Heart left ventricle (tissue), 16 donors: ENCODE measurements at regions not wholly inside any gene's neighbourhood (a gene's known extent, or its start where the extent isn't known, plus 50 kb on each side); places are given as distances from the start of the nearest gene placed in this dataset.

ENCODE experiments used
- ATAC-seq, 4 donors: fragments of 200-7000 bp; cut with Tn5 transposase; one replicate each; pipeline ENCODE4 v1.9.1; 2020 to 2022; ENCODE audit warnings: moderate library complexity in 4 of 4, mild to moderate bottlenecking in 3 of 4, moderate number of reproducible peaks in 1 of 4
- DNase-seq, 5 donors: peaks; one replicate each; pipeline ENCODE4 v3.0.0-alpha.2; 2020
- H3K27ac ChIP-seq, 12 donors: fragments of 200-600 bp; sonication (generic) in 4 of 12; one replicate each; pipeline versions ENCODE4 v1.5.0 to v1.8.0; 2016 to 2022; ENCODE audit warnings: mild to moderate bottlenecking in 2 of 12
- H3K27me3 ChIP-seq, 9 donors: fragments of 200-600 bp; sonication (generic) in 2 of 9; one replicate each; pipeline versions ENCODE4 v1.5.1 to v1.8.0; 2016 to 2022; ENCODE audit warnings: mild to moderate bottlenecking in 3 of 9
- H3K36me3 ChIP-seq, 9 donors: fragments of 200-600 bp; sonication (generic) in 2 of 9; one replicate each; pipeline versions ENCODE4 v1.5.0 to v1.8.0; 2018 to 2022; ENCODE audit warnings: mild to moderate bottlenecking in 2 of 9
- H3K4me1 ChIP-seq, 12 donors: fragments of 200-600 bp; sonication (generic) in 4 of 12; one replicate each; pipeline versions ENCODE4 v1.5.0 to v1.8.0; 2016 to 2022; ENCODE audit warnings: mild to moderate bottlenecking in 3 of 12
- H3K4me3 ChIP-seq, 12 donors: fragments of 200-600 bp; sonication (generic) in 4 of 12; one replicate each; pipeline versions ENCODE4 v1.5.0 to v1.8.0; 2017 to 2022; ENCODE audit warnings: mild to moderate bottlenecking in 9 of 12, moderate library complexity in 4 of 12
- H3K9me3 ChIP-seq, 12 donors: fragments of 200-600 bp; sonication (generic) in 4 of 12; one replicate each; pipeline versions ENCODE4 v1.5.0 to v1.8.0; 2016 to 2022; ENCODE audit warnings: mild to moderate bottlenecking in 1 of 12
- POLR2A ChIP-seq, 2 donors: fragments of 450-650 bp; IDR thresholded peaks; one replicate each; pipeline ENCODE4 v1.6.1; 2017; ENCODE audit warnings: antibody characterized with exemption in 2 of 2, mild to moderate bottlenecking in 2 of 2, moderate library complexity in 2 of 2
- WGBS, 4 donors: extraction: QIAGEN DNeasy Blood & Tissue Kit in 2 of 4; methylation state at CpG; one replicate each; pipeline versions ENCODE4 v1.1.5 to v1.1.7; 2013 to 2018; 5-methylcytosine and 5-hydroxymethylcytosine counted together
- intact Hi-C, 10 donors: fragments of 100-400 bp; cut with DNase I; formaldehyde crosslinking; loops; one replicate each; pipeline versions ENCODE4 v1.11.1 to v1.14.2; 2022
- TF ChIP-seq, protein P1 (sequence below), 12 donors: fragments of 200-600 bp; sonication (generic) in 4 of 12; IDR thresholded peaks; one replicate each; pipeline versions ENCODE4 v1.5.0 to v1.8.0; 2018 to 2022; ENCODE audit warnings: antibody characterized with exemption in 12 of 12, mild to moderate bottlenecking in 5 of 12
- donor health status: ischemic (EF 13 %, LVEDD 7.1; RV severe dilation, severe dysfunction).
- donor health status: healthy with polysubstance abuse.
- donor health status: DM: no; HTN: yes; CAD: no.
- donor health status: DM: no; HTN: no; CAD: no.
- donor health status: ischemic (EF 25% LVEDD 6.9; RV normal size, moderate dysfunction).
- donor health status: ischemic (EF 25% LVEDD 5.7; RV mildly dilated, moderate dysfunction).
- donor health status: healthy.
- donor health status: DM: yes; HTN: yes; CAD: no.
- donor health status: ischemic (EF 35%, LVEDD 5.7; RV mildly dilated, moderate dysfunction).
- donor health status: nonischemic (EF 11% LVEDD 7.7; RV severe dilation, severe dysfunction).
- donor health status: DM: yes; HTN: yes; CAD: no.
- donor health status: PGD.
- donor health status: ischemic (EF 29% LVEDD 5.4; RV normal size, mild dysfunction).
- donor health status: nonischemic (EF 23%, LVEDD 6.1; RV moderate dilation, normal function).

DNA sequence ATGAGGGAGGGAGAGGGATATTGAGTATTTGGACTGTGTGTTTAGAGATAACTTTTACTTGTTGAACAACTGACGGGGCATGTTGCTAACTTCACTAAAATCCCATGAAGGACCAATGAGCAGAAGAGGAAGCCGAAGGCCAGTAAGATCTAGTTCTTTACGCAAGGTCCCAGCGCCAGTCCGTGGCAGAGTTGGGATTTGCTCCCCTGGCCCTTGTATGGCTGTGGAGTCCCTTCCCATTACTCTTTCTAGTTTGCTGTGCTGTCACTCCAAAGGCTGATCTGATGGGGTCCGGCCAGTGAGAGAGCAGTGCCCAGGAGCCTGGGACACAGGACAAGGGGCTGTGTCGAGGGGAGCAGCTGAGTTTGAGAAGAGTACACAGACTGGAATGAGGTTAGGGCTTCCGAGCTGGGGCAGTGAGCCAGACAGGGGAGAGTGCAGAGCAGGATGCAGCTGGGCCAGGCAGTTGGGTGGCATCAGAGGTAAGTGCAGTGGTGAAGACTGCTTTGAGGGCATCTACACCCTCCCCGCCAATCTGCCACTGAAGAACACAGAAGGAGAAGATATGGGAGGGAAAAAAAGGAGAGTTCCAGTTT lies 692.9 kb upstream of the HS6ST1 start:
- intact Hi-C loops, result no loop called here
- no peaks in the 10 kb centered on the region for H3K36me3 ChIP-seq
- H3K4me3 ChIP-seq, result no peak overlapping the region
- no peak overlapping the region for H3K27ac ChIP-seq
- H3K9me3 ChIP-seq, result no peaks in the 10 kb centered on the region
- WGBS, 4 donors, result 70 to 76% (median 76%) methylated on average over 9 of the region's 9 CpGs
- peaks cover 0 to 6% (median 0%) of the 10 kb centered on the region in 9 donors for H3K27me3 ChIP-seq
- no peak for TF ChIP-seq POLR2A (IDR thresholded peaks at IDR 0.05)
- TF ChIP-seq, protein P1, sequence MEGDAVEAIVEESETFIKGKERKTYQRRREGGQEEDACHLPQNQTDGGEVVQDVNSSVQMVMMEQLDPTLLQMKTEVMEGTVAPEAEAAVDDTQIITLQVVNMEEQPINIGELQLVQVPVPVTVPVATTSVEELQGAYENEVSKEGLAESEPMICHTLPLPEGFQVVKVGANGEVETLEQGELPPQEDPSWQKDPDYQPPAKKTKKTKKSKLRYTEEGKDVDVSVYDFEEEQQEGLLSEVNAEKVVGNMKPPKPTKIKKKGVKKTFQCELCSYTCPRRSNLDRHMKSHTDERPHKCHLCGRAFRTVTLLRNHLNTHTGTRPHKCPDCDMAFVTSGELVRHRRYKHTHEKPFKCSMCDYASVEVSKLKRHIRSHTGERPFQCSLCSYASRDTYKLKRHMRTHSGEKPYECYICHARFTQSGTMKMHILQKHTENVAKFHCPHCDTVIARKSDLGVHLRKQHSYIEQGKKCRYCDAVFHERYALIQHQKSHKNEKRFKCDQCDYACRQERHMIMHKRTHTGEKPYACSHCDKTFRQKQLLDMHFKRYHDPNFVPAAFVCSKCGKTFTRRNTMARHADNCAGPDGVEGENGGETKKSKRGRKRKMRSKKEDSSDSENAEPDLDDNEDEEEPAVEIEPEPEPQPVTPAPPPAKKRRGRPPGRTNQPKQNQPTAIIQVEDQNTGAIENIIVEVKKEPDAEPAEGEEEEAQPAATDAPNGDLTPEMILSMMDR (IDR thresholded peaks at IDR 0.05), result no peak
- ATAC-seq (no peak), DNase-seq (no peak)
- H3K4me1 ChIP-seq, result no peaks in the 10 kb centered on the region

DNA sequence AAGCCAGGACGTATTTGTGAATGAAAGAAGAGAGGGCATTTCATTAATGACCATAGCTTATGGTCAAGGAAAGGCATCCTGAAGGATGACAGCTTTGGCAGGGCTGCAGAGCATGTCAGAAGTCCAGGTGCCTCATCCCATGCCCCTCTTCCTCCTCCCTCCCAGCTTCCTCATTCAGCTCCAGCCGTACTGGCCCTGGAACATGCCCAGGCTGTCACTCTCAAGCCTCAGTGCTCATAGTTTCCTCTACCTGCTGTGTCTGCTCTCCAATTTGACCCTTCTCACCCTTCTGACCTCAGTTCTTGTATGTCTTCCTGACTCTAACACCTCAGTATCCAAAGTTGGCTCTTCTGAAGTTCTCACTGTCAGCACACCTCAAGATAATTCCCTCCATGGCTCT lies 695.8 kb upstream of the HS6ST1 start:
- Histone ChIP-seq H3K4me1 (no peaks in the 10 kb centered on the region), H3K9me3 (no peaks in the 10 kb centered on the region), H3K27me3 (peaks cover 0 to 2% (median 0%) of the 10 kb centered on the region in 9 donors), H3K36me3 (no peaks in the 10 kb centered on the region), H3K27ac (no peak overlapping the region), H3K4me3 (no peak overlapping the region)
- WGBS, 4 donors, result 58 to 73% (median 68%) methylated on average over 2 of the region's 2 CpGs
- TF ChIP-seq, protein P1 (IDR thresholded peaks at IDR 0.05), result no peak
- TF ChIP-seq POLR2A (IDR thresholded peaks at IDR 0.05), result no peak
- intact Hi-C loops, result no loop called here
- no peak for DNase-seq
- ATAC-seq, result no peak

DNA sequence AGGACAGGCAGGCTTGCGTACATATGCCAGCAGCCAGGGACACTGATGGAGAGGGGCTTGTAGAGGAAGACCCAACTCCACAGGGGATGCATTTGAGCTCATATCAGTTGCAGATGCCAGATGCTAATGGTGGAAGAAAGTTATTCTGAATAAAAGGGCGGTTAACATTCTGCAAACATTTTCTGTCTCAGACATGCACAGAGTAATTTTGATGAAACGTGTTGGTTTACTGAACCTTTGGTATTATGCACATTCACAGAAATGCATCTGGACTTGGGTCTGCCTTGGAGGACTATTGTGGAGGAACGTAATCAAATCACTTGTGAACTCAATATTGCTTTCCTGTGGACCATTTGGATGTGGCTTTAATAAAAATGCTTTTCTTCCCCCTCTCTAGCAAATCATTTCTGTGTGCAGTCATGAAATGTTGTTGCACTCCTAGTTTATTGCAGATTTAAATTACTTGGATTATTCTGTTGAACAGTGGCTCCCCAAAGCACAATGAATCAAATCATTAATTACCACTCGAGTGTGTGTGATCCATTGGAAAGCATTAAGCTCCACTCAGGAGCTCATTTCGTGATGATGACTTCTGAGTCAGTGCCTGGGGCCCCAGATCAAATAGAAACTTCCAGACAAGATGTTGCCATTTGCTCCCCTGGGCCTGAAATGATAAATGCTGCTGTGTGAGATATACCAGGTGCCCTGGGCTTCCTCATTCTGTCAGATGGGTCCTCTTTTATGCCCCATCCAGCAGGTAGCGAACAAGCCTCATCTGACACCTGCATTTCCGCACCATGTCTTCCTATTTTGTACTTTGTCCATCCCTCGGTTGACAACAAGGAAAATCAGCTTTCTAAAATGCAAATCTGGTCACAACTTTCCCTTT lies 697.0 kb upstream of the HS6ST1 start:
- Histone ChIP-seq H3K9me3 (no peaks in the 10 kb centered on the region), H3K4me1 (no peaks in the 10 kb centered on the region), H3K27me3 (no peaks in the 10 kb centered on the region), H3K36me3 (no peaks in the 10 kb centered on the region), H3K4me3 (no peak overlapping the region), H3K27ac (no peak overlapping the region)
- DNase-seq (no peak), ATAC-seq (no peak)
- TF ChIP-seq, protein P1 (IDR thresholded peaks at IDR 0.05), result no peak
- TF ChIP-seq POLR2A (IDR thresholded peaks at IDR 0.05), result no peak
- 79 to 86% (median 84%) methylated on average over 9 of the region's 9 CpGs for WGBS, 4 donors
- intact Hi-C loops, result no loop called here

DNA sequence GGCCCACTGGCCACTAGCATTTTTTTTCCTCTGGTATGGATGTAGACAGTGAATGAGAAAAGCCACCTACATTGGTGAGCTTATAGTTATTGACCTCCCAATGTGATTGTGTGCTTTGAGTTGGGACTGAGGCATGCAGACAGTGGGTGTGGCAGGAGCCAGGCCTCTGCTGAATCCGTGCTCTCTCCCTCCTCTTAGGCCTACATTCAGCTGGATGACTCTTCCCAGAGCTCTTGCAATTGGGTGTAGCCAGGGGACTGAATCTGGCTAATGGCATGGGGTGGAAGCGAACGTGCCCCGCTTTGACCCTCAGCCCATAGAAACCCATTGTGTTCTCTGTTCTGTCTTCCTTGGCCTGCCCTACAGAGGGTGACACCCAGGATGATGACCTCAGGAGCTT lies 698.3 kb upstream of the HS6ST1 start:
- DNase-seq (no peak), ATAC-seq (no peak)
- Histone ChIP-seq H3K4me1 (no peaks in the 10 kb centered on the region), H3K9me3 (no peaks in the 10 kb centered on the region), H3K4me3 (no peak overlapping the region), H3K27me3 (no peaks in the 10 kb centered on the region), H3K36me3 (no peaks in the 10 kb centered on the region), H3K27ac (no peak overlapping the region)
- TF ChIP-seq POLR2A (IDR thresholded peaks at IDR 0.05), result no peak
- TF ChIP-seq, protein P1 (IDR thresholded peaks at IDR 0.05), result no peak
- 83 to 93% (median 87%) methylated on average over 4 of the region's 4 CpGs for WGBS, 4 donors
- intact Hi-C loops, result no loop called here
